ENCODE measurements at regions not wholly inside any gene's neighbourhood (a gene's known extent, or its start where the extent isn't known, plus 50 kb on each side); places are given as distances from the start of the nearest gene placed in this dataset.

GRCh38 chr13:31875134-31875533, 135.8 kb downstream of the RXFP2 start:
- Mint-ChIP-seq H3K27ac (ENCODE audit: unreplicated experiment) (no peak overlapping the region), H3K4me1 (ENCODE audit: unreplicated experiment) (no peaks in the 10 kb centered on the region), H3K4me3 (ENCODE audit: unreplicated experiment) (no peak overlapping the region), H3K9me3 (ENCODE audit: unreplicated experiment) (no peaks in the 10 kb centered on the region), H3K27me3 (ENCODE audit: unreplicated experiment) (peaks cover 45% of the 10 kb centered on the region), H3K36me3 (ENCODE audit: unreplicated experiment) (no peaks in the 10 kb centered on the region)
- TF ChIP-seq CTCF (IDR thresholded peaks at IDR 0.05) = no peak
- no peak for DNase-seq (ENCODE audit: extremely low spot score, unreplicated experiment)

GRCh38 chr13:31878052-31878451, 138.7 kb downstream of the RXFP2 start:
- H3K27ac Mint-ChIP-seq (ENCODE audit: unreplicated experiment) = no peak overlapping the region
- peaks cover 32% of the 10 kb centered on the region for H3K27me3 Mint-ChIP-seq (ENCODE audit: unreplicated experiment)
- no peak overlapping the region for H3K4me3 Mint-ChIP-seq (ENCODE audit: unreplicated experiment)
- peaks cover 4% of the 10 kb centered on the region for H3K4me1 Mint-ChIP-seq (ENCODE audit: unreplicated experiment)
- no peak for TF ChIP-seq CTCF (IDR thresholded peaks at IDR 0.05)
- no peak for DNase-seq (ENCODE audit: extremely low spot score, unreplicated experiment)
- no peaks in the 10 kb centered on the region for H3K9me3 Mint-ChIP-seq (ENCODE audit: unreplicated experiment)
- no peaks in the 10 kb centered on the region for H3K36me3 Mint-ChIP-seq (ENCODE audit: unreplicated experiment)

GRCh38 chr13:31878495-31878894, 139.2 kb downstream of the RXFP2 start:
- H3K9me3 Mint-ChIP-seq (ENCODE audit: unreplicated experiment) = no peaks in the 10 kb centered on the region
- peaks cover 29% of the 10 kb centered on the region for H3K27me3 Mint-ChIP-seq (ENCODE audit: unreplicated experiment)
- H3K27ac Mint-ChIP-seq (ENCODE audit: unreplicated experiment) = no peak overlapping the region
- H3K4me1 Mint-ChIP-seq (ENCODE audit: unreplicated experiment) = peaks cover 4% of the 10 kb centered on the region
- no peak overlapping the region for H3K4me3 Mint-ChIP-seq (ENCODE audit: unreplicated experiment)
- no peak for TF ChIP-seq CTCF (IDR thresholded peaks at IDR 0.05)
- no peak for DNase-seq (ENCODE audit: extremely low spot score, unreplicated experiment)
- no peaks in the 10 kb centered on the region for H3K36me3 Mint-ChIP-seq (ENCODE audit: unreplicated experiment)

DNA sequence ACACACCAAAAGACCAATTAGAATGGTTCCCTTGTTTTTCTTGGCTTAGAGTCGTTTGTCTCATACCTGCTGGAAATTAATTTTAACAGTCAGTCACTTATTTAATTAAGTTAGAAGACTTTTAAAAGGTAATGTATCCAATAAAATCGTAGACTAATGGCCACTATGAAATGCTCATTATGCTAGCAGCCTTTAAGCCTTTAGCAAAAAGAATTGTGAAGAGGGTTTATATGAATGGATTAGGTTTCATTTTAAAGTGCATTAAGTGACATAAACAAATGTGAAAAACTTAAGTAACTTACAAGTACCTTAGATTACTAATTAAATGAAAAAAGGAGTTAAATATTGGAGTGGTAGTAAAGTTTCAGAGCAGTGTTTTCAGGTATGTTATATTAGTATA, 139.6 kb downstream of the RXFP2 start:
- H3K9me3 Mint-ChIP-seq (ENCODE audit: unreplicated experiment) = no peaks in the 10 kb centered on the region
- peaks cover 4% of the 10 kb centered on the region for H3K4me1 Mint-ChIP-seq (ENCODE audit: unreplicated experiment)
- H3K36me3 Mint-ChIP-seq (ENCODE audit: unreplicated experiment) = no peaks in the 10 kb centered on the region
- TF ChIP-seq CTCF (IDR thresholded peaks at IDR 0.05) = no peak
- H3K27me3 Mint-ChIP-seq (ENCODE audit: unreplicated experiment) = peaks cover 26% of the 10 kb centered on the region
- H3K27ac Mint-ChIP-seq (ENCODE audit: unreplicated experiment) = no peak overlapping the region
- no peak for DNase-seq (ENCODE audit: extremely low spot score, unreplicated experiment)
- no peak overlapping the region for H3K4me3 Mint-ChIP-seq (ENCODE audit: unreplicated experiment)

GRCh38 chr13:31880851-31881494, 141.6 kb downstream of the RXFP2 start:
- Mint-ChIP-seq H3K4me1 (ENCODE audit: unreplicated experiment) (peaks cover 5% of the 10 kb centered on the region), H3K27ac (ENCODE audit: unreplicated experiment) (no peak overlapping the region), H3K36me3 (ENCODE audit: unreplicated experiment) (no peaks in the 10 kb centered on the region), H3K9me3 (ENCODE audit: unreplicated experiment) (no peaks in the 10 kb centered on the region), H3K27me3 (ENCODE audit: unreplicated experiment) (peaks cover 28% of the 10 kb centered on the region), H3K4me3 (ENCODE audit: unreplicated experiment) (no peak overlapping the region)
- DNase-seq (ENCODE audit: extremely low spot score, unreplicated experiment) = no peak
- no peak for TF ChIP-seq CTCF (IDR thresholded peaks at IDR 0.05)

Data from osteocyte (in vitro differentiated cells).